DND-41 (cell line): ENCODE measurements at regions not wholly inside any gene's neighbourhood (a gene's known extent, or its start where the extent isn't known, plus 50 kb on each side); places are given as distances from the start of the nearest gene placed in this dataset.

Experiments
- EZH2 ChIP-seq: IDR thresholded peaks from 3 replicates; pipeline ENCODE4 v1.6.1; 2012; ENCODE audit warnings: borderline replicate concordance, low read depth, mild to moderate bottlenecking, moderate library complexity, low read length, inconsistent platforms; ENCODE audit not compliant: severe bottlenecking
- TF ChIP-seq, protein P1 (sequence below): IDR thresholded peaks from 2 replicates; pipeline ENCODE4 v1.5.1; 2012; ENCODE audit warnings: borderline replicate concordance, low read length, moderate library complexity, mild to moderate bottlenecking; ENCODE audit not compliant: poor library complexity, severe bottlenecking; ENCODE audit errors: extremely low read depth

DNA sequence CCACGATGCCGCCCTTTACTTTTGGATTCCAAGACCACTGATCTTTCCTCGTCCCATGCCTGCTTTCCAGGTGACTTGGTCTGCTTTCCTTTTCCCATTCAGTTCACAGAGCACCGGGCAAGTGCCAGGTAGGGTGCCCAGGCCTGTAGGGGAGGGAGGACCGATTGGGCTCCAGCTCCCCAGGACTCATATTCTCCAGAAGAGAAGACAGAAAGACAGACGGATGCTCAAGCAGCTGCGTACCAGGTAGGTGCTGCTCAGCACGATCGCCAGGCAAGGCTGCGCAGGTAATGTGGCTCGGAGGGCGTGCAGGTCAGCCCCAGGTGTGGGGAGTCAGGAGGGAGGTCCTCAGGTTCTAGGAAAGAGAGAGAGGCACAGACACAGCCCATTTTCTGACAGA lies 67.5 kb upstream of the ZNF423 start:
- TF ChIP-seq, protein P1, sequence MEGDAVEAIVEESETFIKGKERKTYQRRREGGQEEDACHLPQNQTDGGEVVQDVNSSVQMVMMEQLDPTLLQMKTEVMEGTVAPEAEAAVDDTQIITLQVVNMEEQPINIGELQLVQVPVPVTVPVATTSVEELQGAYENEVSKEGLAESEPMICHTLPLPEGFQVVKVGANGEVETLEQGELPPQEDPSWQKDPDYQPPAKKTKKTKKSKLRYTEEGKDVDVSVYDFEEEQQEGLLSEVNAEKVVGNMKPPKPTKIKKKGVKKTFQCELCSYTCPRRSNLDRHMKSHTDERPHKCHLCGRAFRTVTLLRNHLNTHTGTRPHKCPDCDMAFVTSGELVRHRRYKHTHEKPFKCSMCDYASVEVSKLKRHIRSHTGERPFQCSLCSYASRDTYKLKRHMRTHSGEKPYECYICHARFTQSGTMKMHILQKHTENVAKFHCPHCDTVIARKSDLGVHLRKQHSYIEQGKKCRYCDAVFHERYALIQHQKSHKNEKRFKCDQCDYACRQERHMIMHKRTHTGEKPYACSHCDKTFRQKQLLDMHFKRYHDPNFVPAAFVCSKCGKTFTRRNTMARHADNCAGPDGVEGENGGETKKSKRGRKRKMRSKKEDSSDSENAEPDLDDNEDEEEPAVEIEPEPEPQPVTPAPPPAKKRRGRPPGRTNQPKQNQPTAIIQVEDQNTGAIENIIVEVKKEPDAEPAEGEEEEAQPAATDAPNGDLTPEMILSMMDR: no peak
- TF ChIP-seq EZH2: no peak
